HCT116 (cell line): ENCODE measurements at regions not wholly inside any gene's neighbourhood (a gene's known extent, or its start where the extent isn't known, plus 50 kb on each side); places are given as distances from the start of the nearest gene placed in this dataset.

Experiments used
- ATAC-seq: fragments of 200-7000 bp; cut with Tn5 transposase; 2 replicates; pipeline ENCODE4 v1.9.1; 2020; ENCODE audit warnings: mild to moderate bottlenecking, moderate library complexity
- BruUV-seq: library from RNA; stranded (reverse); fragments of 400-500 nt; replicated peaks from 2 replicates; lab custom pipeline; 2021; lab: Mats Ljungman, UMichigan
- CTCF ChIA-PET: fragments of 300-600 bp; sonication (Branson Sonifier 250); formaldehyde crosslinking; loops from one replicate; lab custom pipeline; 2021; ENCODE audit warnings: antibody characterized with exemption; lab: Charles Lee
- POLR2A ChIA-PET: fragments of 300-600, 350-600 bp; sonication (Branson Sonifier 250); formaldehyde crosslinking; loops from one replicate; lab custom pipeline; 2021; ENCODE audit warnings: antibody characterized with exemption; lab: Charles Lee
- RAD21 ChIA-PET, 2 experiments: fragments of 300-600 bp; sonication (Branson Sonifier 250); formaldehyde crosslinking; loops; one replicate each; lab custom pipeline; 2023; ENCODE audit warnings: low total read pairs in 2 of 2; ENCODE audit not compliant: uncharacterized antibody in 2 of 2, unreplicated experiment in 2 of 2, low non-redundant PET in 1 of 2; lab: Charles Lee
- DNase-seq: peaks from one replicate; pipeline ENCODE4 v3.0.0-alpha.2; 2010; ENCODE audit warnings: low read depth, low spot score
- H2AFZ ChIP-seq: fragments of 200-600 bp; shearing (Covaris generic), sonication (generic); 2 replicates; pipeline ENCODE4 v1.6.1; 2017; ENCODE audit warnings: low read depth, mixed run types, mixed read lengths, antibody characterized with exemption, low read length; ENCODE audit not compliant: poor library complexity, severe bottlenecking
- H3K27ac ChIP-seq: 2 replicates; pipeline ENCODE4 v1.5.1; 2012; ENCODE audit warnings: low read depth, low read length
- H3K27me3 ChIP-seq: fragments of 200-600 bp; sonication (generic); 2 replicates; pipeline ENCODE4 v1.6.1; 2016; ENCODE audit warnings: mixed run types, low read length, mixed read lengths; ENCODE audit not compliant: insufficient read depth
- H3K36me3 ChIP-seq, 2 experiments: fragments of 200-500 bp in 1 of 2; fragments of 200-600 bp in 1 of 2; sonication (Bioruptor generic) in 1 of 2; sonication (generic) in 1 of 2; 2 replicates each; pipeline versions ENCODE4 v1.5.1 to v1.6.1; 2014 to 2016; ENCODE audit warnings: low read length in 2 of 2, inconsistent platforms in 1 of 2, mixed read lengths in 1 of 2, mixed run types in 1 of 2; ENCODE audit not compliant: insufficient read depth in 2 of 2, control insufficient read depth in 1 of 2
- H3K4me1 ChIP-seq, 2 experiments: fragments of 200-600 bp in 1 of 2; sonication (generic) in 1 of 2; 2 replicates each; pipeline versions ENCODE4 v1.5.1 to v1.6.1; 2012 to 2017; ENCODE audit warnings: low read length in 2 of 2, inconsistent platforms in 1 of 2, mild to moderate bottlenecking in 1 of 2, mixed read lengths in 1 of 2, mixed run types in 1 of 2, moderate library complexity in 1 of 2; ENCODE audit not compliant: insufficient read depth in 2 of 2, control insufficient read depth in 1 of 2
- H3K4me2 ChIP-seq: fragments of 200-600 bp; sonication (generic); 2 replicates; pipeline ENCODE4 v1.6.1; 2017; ENCODE audit warnings: mixed run types, low read length, mixed read lengths
- H3K4me3 ChIP-seq, 2 experiments: fragments of 200-600 bp in 1 of 2; sonication (generic) in 1 of 2; replicated peaks in 1 of 2; 2 replicates each; pipeline ENCODE4 v1.5.1; 2011 to 2016; ENCODE audit warnings: low read length in 2 of 2, control low read depth in 1 of 2, low read depth in 1 of 2, mild to moderate bottlenecking in 1 of 2, mixed read lengths in 1 of 2, mixed run types in 1 of 2
- H3K79me2 ChIP-seq: fragments of 200-600 bp; sonication (generic); 2 replicates; pipeline ENCODE4 v1.6.1; 2017; ENCODE audit warnings: mild to moderate bottlenecking, mixed run types, low read length, moderate library complexity, mixed read lengths; ENCODE audit not compliant: insufficient read depth
- H3K9ac ChIP-seq: fragments of 200-600 bp; sonication (generic); 2 replicates; pipeline ENCODE4 v1.6.1; 2016; ENCODE audit warnings: low read length, mixed read lengths
- H3K9me2 ChIP-seq: fragments of 200-600 bp; sonication (generic), shearing (Covaris generic); 2 replicates; pipeline ENCODE4 v1.6.1; 2017; ENCODE audit warnings: mixed run types, mild to moderate bottlenecking, moderate library complexity; ENCODE audit not compliant: insufficient read depth
- H3K9me3 ChIP-seq, 2 experiments: fragments of 200-500 bp in 1 of 2; fragments of 200-600 bp in 1 of 2; sonication (Bioruptor generic) in 1 of 2; sonication (generic) in 1 of 2; 2 replicates each; pipeline ENCODE4 v1.6.1; 2014 to 2017; ENCODE audit warnings: low read length in 2 of 2, mixed read lengths in 2 of 2, inconsistent platforms in 1 of 2, low read depth in 1 of 2, mild to moderate bottlenecking in 1 of 2, mixed run types in 1 of 2, moderate library complexity in 1 of 2; ENCODE audit not compliant: control insufficient read depth in 1 of 2, insufficient read depth in 1 of 2
- H4K20me1 ChIP-seq: fragments of 200-600 bp; sonication (generic), shearing (Covaris generic); 2 replicates; pipeline ENCODE4 v1.6.1; 2017; ENCODE audit warnings: mixed run types, mild to moderate bottlenecking, moderate library complexity; ENCODE audit not compliant: insufficient read depth
- ATF3 ChIP-seq: IDR thresholded peaks from 2 replicates; pipeline ENCODE4 v1.6.1; 2012
- CBX3 ChIP-seq: IDR thresholded peaks from 2 replicates; pipeline ENCODE4 v1.6.1; 2012; ENCODE audit warnings: low read depth
- EGR1 ChIP-seq: IDR thresholded peaks from 2 replicates; pipeline ENCODE4 v1.6.1; 2012; ENCODE audit warnings: low read depth
- POLR2A ChIP-seq: IDR thresholded peaks from 2 replicates; pipeline ENCODE4 v1.7.0; 2011; ENCODE audit warnings: borderline replicate concordance; ENCODE audit not compliant: insufficient read depth, insufficient read length; ENCODE audit errors: extremely low read depth
- POLR2AphosphoS5 ChIP-seq: IDR thresholded peaks from 2 replicates; pipeline ENCODE4 v1.6.1; 2011; ENCODE audit warnings: mild to moderate bottlenecking, low read depth, low read length, moderate library complexity
- RAD21 ChIP-seq: IDR thresholded peaks from 2 replicates; pipeline ENCODE4 v1.6.1; 2012; ENCODE audit warnings: low read depth, mild to moderate bottlenecking
- SIN3A ChIP-seq: IDR thresholded peaks from 2 replicates; pipeline ENCODE4 v1.6.1; 2012; ENCODE audit warnings: low read depth
- ZBTB33 ChIP-seq: IDR thresholded peaks from 2 replicates; pipeline ENCODE4 v1.6.1; 2011; ENCODE audit warnings: mild to moderate bottlenecking, low read length, moderate library complexity; ENCODE audit not compliant: insufficient replicate concordance; ENCODE audit errors: extremely low read depth
- ZNF274 ChIP-seq: fragments of 200-500 bp; sonication (Bioruptor generic); IDR thresholded peaks from 2 replicates; pipeline ENCODE4 v1.6.1; 2014; ENCODE audit warnings: mild to moderate bottlenecking, low read depth, low read length, inconsistent platforms
- intact Hi-C: fragments of 100-400 bp; cut with micrococcal nuclease; formaldehyde crosslinking; loops from 2 replicates; pipeline ENCODE4 v1.10.0; 2022
- TF ChIP-seq, protein P1 (sequence below), 3 experiments: fragments of 200-600 bp in 1 of 3; sonication (generic) in 1 of 3; IDR thresholded peaks in 2 of 3; conservative IDR thresholded peaks in 1 of 3; 2 replicates each; pipeline ENCODE4 v1.5.1; 2012 to 2017; ENCODE audit warnings: low read depth in 2 of 3, low read length in 2 of 3, antibody characterized with exemption in 1 of 3, borderline replicate concordance in 1 of 3, control low read depth in 1 of 3, mild to moderate bottlenecking in 1 of 3, mixed read lengths in 1 of 3, mixed run types in 1 of 3, moderate library complexity in 1 of 3; ENCODE audit not compliant: insufficient read depth in 1 of 3
- TF ChIP-seq, protein P2 (sequence below): IDR thresholded peaks from 2 replicates; pipeline ENCODE4 v1.6.1; 2012; ENCODE audit warnings: low read depth
- TF ChIP-seq, protein P3 (sequence below): IDR thresholded peaks from 2 replicates; pipeline ENCODE4 v1.6.1; 2012

DNA sequence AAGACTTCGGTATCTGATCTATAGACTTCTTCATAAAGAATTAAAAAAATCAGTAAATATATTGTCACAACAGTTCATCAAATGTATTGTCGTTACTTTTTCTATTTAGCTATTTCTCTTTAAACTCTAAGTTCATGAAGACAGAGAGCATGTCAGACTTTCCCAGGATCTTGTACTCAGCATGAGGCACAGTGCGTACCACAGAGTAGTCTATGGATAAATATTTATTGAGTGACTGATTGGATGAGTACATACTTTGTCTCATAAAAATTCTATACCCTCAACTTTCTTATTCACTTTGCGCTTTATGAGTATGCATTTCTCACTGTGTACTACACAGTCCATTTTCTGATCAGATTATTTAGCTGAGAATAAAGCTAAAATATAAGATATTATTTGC, 1284.4 kb upstream of the ADGRB3 start:
- Histone ChIP-seq H3K4me1 (no peaks in the 10 kb centered on the region), H3K27ac (no peak overlapping the region), H3K4me2 (no peak overlapping the region), H3K79me2 (no peaks in the 10 kb centered on the region), H3K9ac (no peak overlapping the region), H3K36me3 (no peaks in the 10 kb centered on the region), H2AFZ (no peak overlapping the region), H3K27me3 (no peaks in the 10 kb centered on the region), H3K4me3 (no peak overlapping the region), H3K9me2 (no peaks in the 10 kb centered on the region), H4K20me1 (no peaks in the 10 kb centered on the region), H3K9me3 (peaks cover 5 to 28% of the 10 kb centered on the region in 2 experiments; a peak in 2 of 4 replicates)
- intact Hi-C loops = no loop called here
- ATAC-seq = no peak
- RAD21 ChIA-PET = no interaction called here
- TF ChIP-seq SIN3A = no peak
- TF ChIP-seq, protein P1, sequence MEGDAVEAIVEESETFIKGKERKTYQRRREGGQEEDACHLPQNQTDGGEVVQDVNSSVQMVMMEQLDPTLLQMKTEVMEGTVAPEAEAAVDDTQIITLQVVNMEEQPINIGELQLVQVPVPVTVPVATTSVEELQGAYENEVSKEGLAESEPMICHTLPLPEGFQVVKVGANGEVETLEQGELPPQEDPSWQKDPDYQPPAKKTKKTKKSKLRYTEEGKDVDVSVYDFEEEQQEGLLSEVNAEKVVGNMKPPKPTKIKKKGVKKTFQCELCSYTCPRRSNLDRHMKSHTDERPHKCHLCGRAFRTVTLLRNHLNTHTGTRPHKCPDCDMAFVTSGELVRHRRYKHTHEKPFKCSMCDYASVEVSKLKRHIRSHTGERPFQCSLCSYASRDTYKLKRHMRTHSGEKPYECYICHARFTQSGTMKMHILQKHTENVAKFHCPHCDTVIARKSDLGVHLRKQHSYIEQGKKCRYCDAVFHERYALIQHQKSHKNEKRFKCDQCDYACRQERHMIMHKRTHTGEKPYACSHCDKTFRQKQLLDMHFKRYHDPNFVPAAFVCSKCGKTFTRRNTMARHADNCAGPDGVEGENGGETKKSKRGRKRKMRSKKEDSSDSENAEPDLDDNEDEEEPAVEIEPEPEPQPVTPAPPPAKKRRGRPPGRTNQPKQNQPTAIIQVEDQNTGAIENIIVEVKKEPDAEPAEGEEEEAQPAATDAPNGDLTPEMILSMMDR (IDR thresholded peaks at IDR 0.05 in 2 of 3, conservative IDR thresholded peaks at IDR 0.05 in 1 of 3; ENCODE audit: borderline replicate concordance in 1 of 3, insufficient read depth in 1 of 3, low read depth in 2 of 3, low read length in 2 of 3) = no peak
- no peak for TF ChIP-seq POLR2AphosphoS5
- TF ChIP-seq POLR2A = no peak
- no peak for TF ChIP-seq RAD21
- CTCF ChIA-PET = no interaction called here
- BruUV-seq = no TSS peak
- POLR2A ChIA-PET = no interaction called here
- DNase-seq = no peak

DNA sequence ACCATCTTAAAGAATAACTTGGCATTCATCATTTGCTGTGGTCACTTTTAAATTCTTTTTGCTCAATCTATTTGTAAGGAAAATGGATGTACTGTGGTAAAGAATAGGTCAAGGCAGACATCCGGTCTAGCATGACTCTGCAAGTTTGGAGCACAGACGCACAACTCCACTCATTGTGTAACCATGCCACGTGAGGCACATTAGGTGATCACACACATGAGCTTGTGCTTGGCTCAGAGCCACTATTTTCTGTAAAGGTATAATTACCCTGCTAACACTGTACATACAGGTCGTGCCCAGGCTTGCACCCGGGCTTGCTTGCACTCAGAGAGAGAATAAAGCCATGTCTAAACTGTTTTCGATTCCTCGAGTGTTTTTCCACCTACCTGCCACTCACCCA, 1289.1 kb upstream of the ADGRB3 start:
- ChIA-PET RAD21 (no interaction called here), POLR2A (no interaction called here), CTCF (no interaction called here)
- no peaks in the 10 kb centered on the region for H4K20me1 ChIP-seq
- H3K9me2 ChIP-seq = no peaks in the 10 kb centered on the region
- H3K4me1 ChIP-seq = no peaks in the 10 kb centered on the region
- ATAC-seq (no peak), DNase-seq (no peak)
- H3K4me2 ChIP-seq = no peak overlapping the region
- BruUV-seq = no TSS peak
- peaks cover 5 to 27% of the 10 kb centered on the region in 2 experiments; a peak in 2 of 4 replicates for H3K9me3 ChIP-seq
- no peak overlapping the region for H3K9ac ChIP-seq
- intact Hi-C loops = no loop called here
- no peak overlapping the region for H3K27ac ChIP-seq
- H3K27me3 ChIP-seq = no peaks in the 10 kb centered on the region
- no peak overlapping the region for H2AFZ ChIP-seq
- no peaks in the 10 kb centered on the region for H3K79me2 ChIP-seq
- no peaks in the 10 kb centered on the region for H3K36me3 ChIP-seq
- H3K4me3 ChIP-seq = no peak overlapping the region
- TF ChIP-seq CBX3 (no peak), ATF3 (no peak), ZBTB33 (no peak), SIN3A (no peak), POLR2A (no peak), EGR1 (no peak), ZNF274 (no peak)
- TF ChIP-seq, protein P2, sequence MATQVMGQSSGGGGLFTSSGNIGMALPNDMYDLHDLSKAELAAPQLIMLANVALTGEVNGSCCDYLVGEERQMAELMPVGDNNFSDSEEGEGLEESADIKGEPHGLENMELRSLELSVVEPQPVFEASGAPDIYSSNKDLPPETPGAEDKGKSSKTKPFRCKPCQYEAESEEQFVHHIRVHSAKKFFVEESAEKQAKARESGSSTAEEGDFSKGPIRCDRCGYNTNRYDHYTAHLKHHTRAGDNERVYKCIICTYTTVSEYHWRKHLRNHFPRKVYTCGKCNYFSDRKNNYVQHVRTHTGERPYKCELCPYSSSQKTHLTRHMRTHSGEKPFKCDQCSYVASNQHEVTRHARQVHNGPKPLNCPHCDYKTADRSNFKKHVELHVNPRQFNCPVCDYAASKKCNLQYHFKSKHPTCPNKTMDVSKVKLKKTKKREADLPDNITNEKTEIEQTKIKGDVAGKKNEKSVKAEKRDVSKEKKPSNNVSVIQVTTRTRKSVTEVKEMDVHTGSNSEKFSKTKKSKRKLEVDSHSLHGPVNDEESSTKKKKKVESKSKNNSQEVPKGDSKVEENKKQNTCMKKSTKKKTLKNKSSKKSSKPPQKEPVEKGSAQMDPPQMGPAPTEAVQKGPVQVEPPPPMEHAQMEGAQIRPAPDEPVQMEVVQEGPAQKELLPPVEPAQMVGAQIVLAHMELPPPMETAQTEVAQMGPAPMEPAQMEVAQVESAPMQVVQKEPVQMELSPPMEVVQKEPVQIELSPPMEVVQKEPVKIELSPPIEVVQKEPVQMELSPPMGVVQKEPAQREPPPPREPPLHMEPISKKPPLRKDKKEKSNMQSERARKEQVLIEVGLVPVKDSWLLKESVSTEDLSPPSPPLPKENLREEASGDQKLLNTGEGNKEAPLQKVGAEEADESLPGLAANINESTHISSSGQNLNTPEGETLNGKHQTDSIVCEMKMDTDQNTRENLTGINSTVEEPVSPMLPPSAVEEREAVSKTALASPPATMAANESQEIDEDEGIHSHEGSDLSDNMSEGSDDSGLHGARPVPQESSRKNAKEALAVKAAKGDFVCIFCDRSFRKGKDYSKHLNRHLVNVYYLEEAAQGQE = no peak
- TF ChIP-seq, protein P3, sequence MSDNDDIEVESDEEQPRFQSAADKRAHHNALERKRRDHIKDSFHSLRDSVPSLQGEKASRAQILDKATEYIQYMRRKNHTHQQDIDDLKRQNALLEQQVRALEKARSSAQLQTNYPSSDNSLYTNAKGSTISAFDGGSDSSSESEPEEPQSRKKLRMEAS = no peak
